GM10248 (cell line): ENCODE measurements at regions not wholly inside any gene's neighbourhood (a gene's known extent, or its start where the extent isn't known, plus 50 kb on each side); places are given as distances from the start of the nearest gene placed in this dataset.

Source experiments
- CTCF ChIA-PET: fragments of 300-600 bp; sonication (Branson Sonifier 250); formaldehyde crosslinking; extraction: SDS; loops from one replicate; lab custom pipeline; 2021; ENCODE audit warnings: antibody characterized with exemption; lab: Yijun Ruan, JAX
- POLR2A ChIA-PET: fragments of 350-650 bp; sonication (Branson Sonifier 250); formaldehyde crosslinking; extraction: SDS; loops from one replicate; lab custom pipeline; 2020; ENCODE audit warnings: antibody characterized with exemption; lab: Yijun Ruan, JAX
- DNase-seq: peaks from one replicate; pipeline ENCODE4 v3.0.0; 2012; ENCODE audit errors: extremely low spot score
- CTCF ChIP-seq: IDR thresholded peaks from 2 replicates; pipeline ENCODE4 v1.5.1; 2012; ENCODE audit warnings: mild to moderate bottlenecking, low read depth; ENCODE audit errors: extremely low read depth, missing control alignments, control extremely low read depth

- no peak for TF ChIP-seq CTCF
- DNase-seq, result no peak
- POLR2A ChIA-PET, result no interaction called here
- CTCF ChIA-PET, result no interaction called here
These were observed 69.2 kb downstream of the MRPL46 start for GRCh38 chr15:88398011-88398410.

- no peak for TF ChIP-seq CTCF
- ChIA-PET CTCF (no interaction called here), POLR2A (no interaction called here)
- DNase-seq, result no peak
These were observed 69.7 kb downstream of the MRPL46 start for GRCh38 chr15:88397506-88397905.

GRCh38 chr15:88395872-88396781 is 71.1 kb downstream of the MRPL46 start:
- no peak for TF ChIP-seq CTCF
- ChIA-PET CTCF (no interaction called here), POLR2A (no interaction called here)
- DNase-seq, result no peak

- no peak for DNase-seq
- TF ChIP-seq CTCF, result no peak
- POLR2A ChIA-PET, result no interaction called here
- CTCF ChIA-PET, result no interaction called here
These were observed 71.9 kb downstream of the MRPL46 start for GRCh38 chr15:88395241-88395640.

- no peak for DNase-seq
- CTCF ChIA-PET, result no interaction called here
- POLR2A ChIA-PET, result interaction anchor here (0.6 kb wide), 1 partner anchor 741 kb away, joined by 4 read pairs; no protein-coding TSS in a partner anchor
- TF ChIP-seq CTCF, result no peak
These were observed 72.5 kb downstream of the MRPL46 start for GRCh38 chr15:88394553-88395145.

GRCh38 chr15:88393719-88394519 is 73.3 kb downstream of the MRPL46 start:
- ChIA-PET POLR2A (no interaction called here), CTCF (interaction anchor here (2.1 kb wide), 1 partner anchor 11 kb away, joined by 5 read pairs; no protein-coding TSS in a partner anchor)
- DNase-seq, result no peak
- no peak for TF ChIP-seq CTCF
